MCF 10A (cell line): ENCODE measurements at regions not wholly inside any gene's neighbourhood (a gene's known extent, or its start where the extent isn't known, plus 50 kb on each side); places are given as distances from the start of the nearest gene placed in this dataset.

Experiments
- BruUV-seq: library from RNA; stranded (reverse); fragments of 400-500 nt; replicated peaks from 2 replicates; lab custom pipeline; 2021; lab: Mats Ljungman, UMichigan
- CTCF ChIA-PET: fragments of 300-600 bp; sonication (Branson Sonifier 250); formaldehyde crosslinking; extraction: SDS; loops from one replicate; lab custom pipeline; 2021; ENCODE audit warnings: antibody characterized with exemption, inconsistent platforms; lab: Yijun Ruan, JAX
- POLR2A ChIA-PET: fragments of 300-600, 350-650 bp; sonication (Branson Sonifier 250); formaldehyde crosslinking; extraction: SDS; loops from one replicate; lab custom pipeline; 2020; ENCODE audit warnings: antibody characterized with exemption, inconsistent platforms; lab: Yijun Ruan, JAX
- DNase-seq: peaks from one replicate; pipeline ENCODE4 v3.0.0-alpha.2; 2018; ENCODE audit not compliant: unreplicated experiment
- H3K27ac Mint-ChIP-seq: one replicate; pipeline ENCODE4 v1.8.0; 2022; ENCODE audit warnings: mild to moderate bottlenecking, low read depth, mixed read lengths; ENCODE audit not compliant: unreplicated experiment
- H3K27me3 Mint-ChIP-seq: one replicate; pipeline ENCODE4 v1.8.0; 2022; ENCODE audit warnings: mixed read lengths; ENCODE audit not compliant: insufficient read depth, unreplicated experiment
- H3K36me3 Mint-ChIP-seq: one replicate; pipeline ENCODE4 v1.8.0; 2022; ENCODE audit warnings: mild to moderate bottlenecking, moderate library complexity, mixed read lengths; ENCODE audit not compliant: insufficient read depth, unreplicated experiment
- H3K4me1 Mint-ChIP-seq: one replicate; pipeline ENCODE4 v1.8.0; 2022; ENCODE audit warnings: mixed read lengths; ENCODE audit not compliant: insufficient read depth, unreplicated experiment
- H3K4me3 Mint-ChIP-seq: one replicate; pipeline ENCODE4 v1.8.0; 2022; ENCODE audit warnings: mild to moderate bottlenecking, moderate library complexity, mixed read lengths; ENCODE audit not compliant: unreplicated experiment
- H3K9me3 Mint-ChIP-seq: one replicate; pipeline ENCODE4 v1.8.0; 2022; ENCODE audit warnings: mixed read lengths; ENCODE audit not compliant: unreplicated experiment
- CTCF ChIP-seq: fragments of 200-600 bp; IDR thresholded peaks from one replicate; pipeline ENCODE4 v1.8.0; 2022; ENCODE audit warnings: antibody characterized with exemption, mild to moderate bottlenecking; ENCODE audit not compliant: unreplicated experiment
- intact Hi-C: fragments of 100-400 bp; cut with micrococcal nuclease; formaldehyde crosslinking; loops from 2 replicates; pipeline ENCODE4 v1.14.1; 2022

GRCh38 chr7:33726582-33726981 is 178.8 kb upstream of the BMPER start:
- TF ChIP-seq CTCF = no peak
- DNase-seq = no peak
- Mint-ChIP-seq H3K9me3 (no peaks in the 10 kb centered on the region), H3K4me3 (no peak overlapping the region), H3K36me3 (no peaks in the 10 kb centered on the region), H3K4me1 (peaks cover 7% of the 10 kb centered on the region), H3K27ac (no peak overlapping the region), H3K27me3 (no peaks in the 10 kb centered on the region)
- CTCF ChIA-PET = interaction anchor here (0.6 to 1.6 kb wide), 3 partner anchors 11 to 181 kb away, joined by 4 to 5 read pairs (median 4); no protein-coding TSS in a partner anchor
- POLR2A ChIA-PET = no interaction called here
- intact Hi-C loops = no loop called here
- no TSS peak for BruUV-seq

- DNase-seq = no peak
- Mint-ChIP-seq H3K27me3 (no peaks in the 10 kb centered on the region), H3K4me1 (peaks cover 2% of the 10 kb centered on the region), H3K9me3 (no peaks in the 10 kb centered on the region), H3K36me3 (no peaks in the 10 kb centered on the region), H3K27ac (no peak overlapping the region), H3K4me3 (no peak overlapping the region)
- ChIA-PET CTCF (interaction anchor here (1.0 to 1.6 kb wide), 2 partner anchors 11 to 25 kb away, joined by 4 to 5 read pairs; no protein-coding TSS in a partner anchor), POLR2A (interaction anchor here (0.7 kb wide), 1 partner anchor 16 kb away, joined by 4 read pairs; no protein-coding TSS in a partner anchor)
- no TSS peak for BruUV-seq
- no peak for TF ChIP-seq CTCF
- intact Hi-C loops = no loop called here
Measured at GRCh38 chr7:33727315-33727714, 178.0 kb upstream of the BMPER start.

- H3K27me3 Mint-ChIP-seq = no peaks in the 10 kb centered on the region
- BruUV-seq = no TSS peak
- TF ChIP-seq CTCF = no peak
- no peaks in the 10 kb centered on the region for H3K4me1 Mint-ChIP-seq
- no peak overlapping the region for H3K4me3 Mint-ChIP-seq
- ChIA-PET POLR2A (no interaction called here), CTCF (interaction anchor here (0.6 to 1.3 kb wide), 2 partner anchors 13 to 435 kb away, joined by 3 to 4 read pairs; no protein-coding TSS in a partner anchor)
- H3K36me3 Mint-ChIP-seq = no peaks in the 10 kb centered on the region
- intact Hi-C loops = no loop called here
- no peaks in the 10 kb centered on the region for H3K9me3 Mint-ChIP-seq
- no peak for DNase-seq
- no peak overlapping the region for H3K27ac Mint-ChIP-seq
Measured at GRCh38 chr7:33728873-33729551, 176.3 kb upstream of the BMPER start.

- ChIA-PET POLR2A (no interaction called here), CTCF (interaction anchor here (1.3 kb wide), 1 partner anchor 14 kb away, joined by 4 read pairs; no protein-coding TSS in a partner anchor)
- no peak for TF ChIP-seq CTCF
- no TSS peak for BruUV-seq
- DNase-seq = no peak
- Mint-ChIP-seq H3K27ac (no peak overlapping the region), H3K36me3 (no peaks in the 10 kb centered on the region), H3K9me3 (no peaks in the 10 kb centered on the region), H3K4me3 (no peak overlapping the region), H3K4me1 (no peaks in the 10 kb centered on the region), H3K27me3 (no peaks in the 10 kb centered on the region)
- intact Hi-C loops = no loop called here
Measured at GRCh38 chr7:33729726-33730125, 175.6 kb upstream of the BMPER start.
